CD4-positive, alpha-beta T cell (primary cell): ENCODE measurements at regions not wholly inside any gene's neighbourhood (a gene's known extent, or its start where the extent isn't known, plus 50 kb on each side); places are given as distances from the start of the nearest gene placed in this dataset.
"Not testable (repeated sequence)": the region's sequence is repeated elsewhere in the genome, so short reads cannot be mapped to it uniquely, and the experiment has no call there.

Experiments
- ATAC-seq: fragments of 200-7000 bp; cut with Tn5 transposase; one replicate; pipeline ENCODE4 v1.10.0; 2022; ENCODE audit warnings: mild to moderate bottlenecking; ENCODE audit not compliant: poor library complexity
- CTCF ChIA-PET: fragments of 350-600 bp; sonication (Branson Sonifier 250); formaldehyde crosslinking; loops from one replicate; lab custom pipeline; 2021; ENCODE audit warnings: antibody characterized with exemption, inconsistent platforms; lab: Charles Lee
- POLR2A ChIA-PET: fragments of 350-600 bp; sonication (Branson Sonifier 250); formaldehyde crosslinking; loops from one replicate; lab custom pipeline; 2021; ENCODE audit warnings: antibody characterized with exemption, inconsistent platforms; lab: Charles Lee
- DNase-seq, 14 experiments: peaks; one replicate each; pipeline ENCODE4 v3.0.0-alpha.2; 2013 to 2020; ENCODE audit warnings: mixed read lengths in 2 of 14
- H3K27ac ChIP-seq, 2 donors: one replicate each; pipeline versions ENCODE4 v1.5.1 to v1.7.0; 2013; ENCODE audit warnings: low read length in 2 of 2, low read depth in 1 of 2, mild to moderate bottlenecking in 1 of 2
- H3K27me3 ChIP-seq, 2 experiments: 1 replicate in 1 of 2; 2 replicates in 1 of 2; pipeline versions ENCODE4 v1.6.1 to v1.7.0; 2013; ENCODE audit warnings: low read length in 2 of 2, control low read depth in 1 of 2, mild to moderate bottlenecking in 1 of 2, moderate library complexity in 1 of 2; ENCODE audit not compliant: insufficient read depth in 2 of 2, control insufficient read depth in 1 of 2
- H3K36me3 ChIP-seq: one replicate; pipeline ENCODE4 v1.6.1; 2013; ENCODE audit warnings: low read length, control low read depth; ENCODE audit not compliant: insufficient read depth
- H3K4me1 ChIP-seq: one replicate; pipeline ENCODE4 v1.6.1; 2013; ENCODE audit warnings: low read length, control low read depth; ENCODE audit not compliant: insufficient read depth
- H3K4me3 ChIP-seq: one replicate; pipeline ENCODE4 v1.5.1; 2013; ENCODE audit warnings: mild to moderate bottlenecking, low read length, moderate library complexity
- H3K9me3 ChIP-seq, 2 experiments: 1 replicate in 1 of 2; 2 replicates in 1 of 2; pipeline versions ENCODE4 v1.6.1 to v1.7.0; 2013; ENCODE audit warnings: low read length in 2 of 2, mild to moderate bottlenecking in 2 of 2, control low read depth in 1 of 2, moderate library complexity in 1 of 2; ENCODE audit not compliant: control insufficient read depth in 1 of 2, insufficient read depth in 1 of 2
- H3K27ac Mint-ChIP-seq: one replicate; pipeline ENCODE4 v1.8.0; 2020; ENCODE audit warnings: mixed read lengths
- H3K27me3 Mint-ChIP-seq: one replicate; pipeline ENCODE4 v1.8.0; 2021; ENCODE audit warnings: mixed read lengths
- H3K36me3 Mint-ChIP-seq: one replicate; pipeline ENCODE4 v1.8.0; 2021; ENCODE audit warnings: low read depth, mixed read lengths
- H3K4me1 Mint-ChIP-seq: one replicate; pipeline ENCODE4 v1.8.0; 2021; ENCODE audit warnings: low read depth, mixed read lengths
- H3K4me3 Mint-ChIP-seq: one replicate; pipeline ENCODE4 v1.8.0; 2020; ENCODE audit warnings: mild to moderate bottlenecking, mixed read lengths
- H3K9me3 Mint-ChIP-seq: one replicate; pipeline ENCODE4 v1.8.0; 2020; ENCODE audit warnings: mixed read lengths
- intact Hi-C, 2 experiments: fragments of 100-400 bp; cut with DNase I in 1 of 2; cut with micrococcal nuclease in 1 of 2; formaldehyde crosslinking; loops; one replicate each; pipeline versions ENCODE4 v1.15.1 to v1.9.0; 2023 to 2025; cut with DNase I, micrococcal nuclease
- TF ChIP-seq, protein P1 (sequence below): fragments of 200-600 bp; IDR thresholded peaks from one replicate; pipeline ENCODE4 v1.8.0; 2022; ENCODE audit warnings: antibody characterized with exemption, mild to moderate bottlenecking

DNA sequence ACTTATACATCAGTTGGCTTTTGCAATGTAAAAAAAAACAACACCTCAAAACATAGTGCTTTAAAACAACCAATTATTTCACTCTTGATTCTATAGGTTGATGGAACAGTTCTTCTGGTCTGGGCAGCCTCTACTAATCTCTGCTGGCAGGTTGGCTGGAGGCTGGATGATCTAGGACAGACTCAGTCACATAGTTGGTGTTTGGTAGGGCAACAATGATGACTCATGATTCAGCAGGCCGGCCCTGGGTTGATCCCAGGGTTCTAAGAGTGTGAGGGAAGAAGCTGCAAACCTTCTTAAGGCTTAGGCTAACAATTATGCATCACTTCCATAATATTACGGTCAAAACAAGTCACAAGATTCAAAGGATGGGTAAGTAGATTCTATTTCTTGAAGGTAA lies 558.2 kb downstream of the ZNF674 start:
- intact Hi-C loops: no loop called here
- Mint-ChIP-seq H3K9me3 (peaks cover 2% of the 10 kb centered on the region), H3K36me3 (no peaks in the 10 kb centered on the region), H3K27ac (no peak overlapping the region), H3K27me3 (no peaks in the 10 kb centered on the region), H3K4me1 (no peaks in the 10 kb centered on the region), H3K4me3 (no peak overlapping the region)
- H3K36me3 ChIP-seq: no peaks in the 10 kb centered on the region
- ChIA-PET CTCF (no interaction called here), POLR2A (no interaction called here)
- ATAC-seq: no peak
- H3K4me1 ChIP-seq: no peaks in the 10 kb centered on the region
- H3K27me3 ChIP-seq: peaks cover 0 to 2% of the 10 kb centered on the region in 2 experiments
- TF ChIP-seq, protein P1, sequence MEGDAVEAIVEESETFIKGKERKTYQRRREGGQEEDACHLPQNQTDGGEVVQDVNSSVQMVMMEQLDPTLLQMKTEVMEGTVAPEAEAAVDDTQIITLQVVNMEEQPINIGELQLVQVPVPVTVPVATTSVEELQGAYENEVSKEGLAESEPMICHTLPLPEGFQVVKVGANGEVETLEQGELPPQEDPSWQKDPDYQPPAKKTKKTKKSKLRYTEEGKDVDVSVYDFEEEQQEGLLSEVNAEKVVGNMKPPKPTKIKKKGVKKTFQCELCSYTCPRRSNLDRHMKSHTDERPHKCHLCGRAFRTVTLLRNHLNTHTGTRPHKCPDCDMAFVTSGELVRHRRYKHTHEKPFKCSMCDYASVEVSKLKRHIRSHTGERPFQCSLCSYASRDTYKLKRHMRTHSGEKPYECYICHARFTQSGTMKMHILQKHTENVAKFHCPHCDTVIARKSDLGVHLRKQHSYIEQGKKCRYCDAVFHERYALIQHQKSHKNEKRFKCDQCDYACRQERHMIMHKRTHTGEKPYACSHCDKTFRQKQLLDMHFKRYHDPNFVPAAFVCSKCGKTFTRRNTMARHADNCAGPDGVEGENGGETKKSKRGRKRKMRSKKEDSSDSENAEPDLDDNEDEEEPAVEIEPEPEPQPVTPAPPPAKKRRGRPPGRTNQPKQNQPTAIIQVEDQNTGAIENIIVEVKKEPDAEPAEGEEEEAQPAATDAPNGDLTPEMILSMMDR: no peak
- H3K27ac ChIP-seq: no peak overlapping the region
- H3K4me3 ChIP-seq: no peak overlapping the region
- DNase-seq: no peak
- peaks cover 0 to 5% of the 10 kb centered on the region in 2 experiments for H3K9me3 ChIP-seq

DNA sequence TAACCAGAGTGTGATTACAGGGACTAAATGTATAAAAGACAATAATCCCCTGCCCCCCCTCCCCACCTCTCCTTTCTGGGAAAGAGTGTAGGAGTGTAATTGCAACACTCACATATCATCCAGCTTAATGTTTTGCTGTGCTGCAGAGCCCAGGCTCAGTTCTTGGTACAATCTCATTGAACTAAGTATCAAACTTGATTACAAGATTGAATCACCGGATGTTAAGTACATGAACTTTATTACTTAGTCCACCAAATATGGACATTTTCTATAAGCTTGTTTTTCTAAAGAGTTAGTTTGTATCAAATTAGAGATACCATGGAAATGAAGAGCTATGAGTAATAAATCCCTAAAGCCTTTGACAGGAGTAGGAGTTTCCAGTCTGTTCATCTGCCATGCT lies 559.1 kb downstream of the ZNF674 start:
- Mint-ChIP-seq H3K27me3 (no peaks in the 10 kb centered on the region), H3K9me3 (peaks cover 2% of the 10 kb centered on the region), H3K27ac (no peak overlapping the region), H3K4me1 (no peaks in the 10 kb centered on the region), H3K4me3 (no peak overlapping the region), H3K36me3 (no peaks in the 10 kb centered on the region)
- TF ChIP-seq, protein P1: no peak
- Histone ChIP-seq H3K9me3 (peaks cover 0 to 5% of the 10 kb centered on the region in 2 experiments), H3K27me3 (peaks cover 0 to 3% of the 10 kb centered on the region in 2 experiments), H3K27ac (no peak overlapping the region), H3K36me3 (no peaks in the 10 kb centered on the region), H3K4me3 (no peak overlapping the region), H3K4me1 (no peaks in the 10 kb centered on the region)
- no peak for ATAC-seq
- DNase-seq: no peak
- CTCF ChIA-PET: interaction anchor here (1.2 kb wide), 1 partner anchor 9 kb away, joined by 3 read pairs; no protein-coding TSS in a partner anchor
- POLR2A ChIA-PET: no interaction called here
- intact Hi-C loops: no loop called here

DNA sequence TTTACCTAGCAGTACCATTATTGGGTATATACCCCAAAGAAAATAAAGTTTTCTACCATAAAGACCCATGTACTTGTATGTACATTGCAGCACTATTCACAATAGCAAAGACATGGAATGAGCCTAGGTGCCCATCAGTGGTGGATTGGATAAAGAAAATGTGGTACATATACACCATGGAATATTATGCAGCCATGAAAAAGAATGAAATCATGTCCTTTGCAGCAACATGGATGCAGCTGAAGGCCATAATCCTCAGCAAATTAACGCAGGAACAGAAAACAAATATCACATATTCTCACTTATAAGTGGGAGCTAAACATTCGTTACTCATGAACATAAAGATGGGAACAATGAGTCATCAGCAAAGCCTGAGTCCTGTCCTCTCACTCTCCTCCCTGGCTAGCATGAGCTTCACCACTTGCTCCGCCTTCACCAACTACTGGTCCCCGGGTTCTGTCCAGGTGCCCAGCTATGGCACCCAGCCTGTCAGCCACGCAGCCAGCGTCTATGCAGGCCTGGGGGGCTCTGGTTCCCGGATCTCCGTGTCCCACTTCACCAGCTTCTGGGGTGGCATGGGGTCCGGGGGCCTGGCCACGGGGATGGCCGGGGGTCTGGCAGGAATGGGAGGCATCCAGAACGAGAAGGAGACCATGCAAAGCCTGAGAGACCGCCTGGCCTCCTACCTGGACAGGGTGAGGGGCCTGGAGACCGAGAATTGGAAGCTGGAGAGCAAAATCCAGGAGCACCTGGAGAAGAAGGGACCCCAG lies 562.1 kb downstream of the ZNF674 start:
- H3K36me3 ChIP-seq, POLR2A ChIA-PET, ATAC-seq, H3K27ac Mint-ChIP-seq, H3K4me1 Mint-ChIP-seq, DNase-seq, H3K36me3 Mint-ChIP-seq, H3K9me3 ChIP-seq, H3K27ac ChIP-seq, CTCF ChIA-PET, H3K27me3 ChIP-seq, H3K4me1 ChIP-seq, H3K4me3 Mint-ChIP-seq, H3K4me3 ChIP-seq, H3K9me3 Mint-ChIP-seq, intact Hi-C loops, H3K27me3 Mint-ChIP-seq: not testable (repeated sequence)
